Activated CD4-positive, alpha-beta T cell treated with anti-CD3 and anti-CD28 coated beads, Interleukin-2, amount 10 ng/mL, durations not matched to agents 24 days and 14 days (primary cell): ENCODE measurements at regions not wholly inside any gene's neighbourhood (a gene's known extent, or its start where the extent isn't known, plus 50 kb on each side); places are given as distances from the start of the nearest gene placed in this dataset.

Experiments used
- DNase-seq: peaks from one replicate; pipeline ENCODE4 v3.0.0; 2022
- H3K27ac Mint-ChIP-seq: one replicate; pipeline ENCODE4 v1.8.0; 2022; ENCODE audit warnings: mild to moderate bottlenecking, mixed read lengths
- H3K27me3 Mint-ChIP-seq: one replicate; pipeline ENCODE4 v1.8.0; 2022; ENCODE audit warnings: mixed read lengths
- H3K36me3 Mint-ChIP-seq: one replicate; pipeline ENCODE4 v1.8.0; 2022; ENCODE audit warnings: low read depth, mild to moderate bottlenecking, mixed read lengths
- H3K4me1 Mint-ChIP-seq: one replicate; pipeline ENCODE4 v1.8.0; 2021; ENCODE audit warnings: mixed read lengths
- H3K4me3 Mint-ChIP-seq: one replicate; pipeline ENCODE4 v1.8.0; 2022; ENCODE audit warnings: mild to moderate bottlenecking, moderate library complexity, mixed read lengths
- H3K9me3 Mint-ChIP-seq: one replicate; pipeline ENCODE4 v1.8.0; 2021; ENCODE audit warnings: mixed read lengths
- intact Hi-C: fragments of 100-400 bp; cut with micrococcal nuclease; formaldehyde crosslinking; loops from one replicate; pipeline ENCODE4 v1.15.1; 2023

- H3K36me3 Mint-ChIP-seq = no peaks in the 10 kb centered on the region
- no peak overlapping the region for H3K4me3 Mint-ChIP-seq
- DNase-seq = no peak
- peaks cover 2% of the 10 kb centered on the region for H3K4me1 Mint-ChIP-seq
- intact Hi-C loops = no loop called here
- H3K27ac Mint-ChIP-seq = no peak overlapping the region
- H3K27me3 Mint-ChIP-seq = peaks cover 38% of the 10 kb centered on the region
- H3K9me3 Mint-ChIP-seq = no peaks in the 10 kb centered on the region
Observed at GRCh38 chr3:193787496-193787870, 194.5 kb downstream of the OPA1 start.

- H3K36me3 Mint-ChIP-seq = no peaks in the 10 kb centered on the region
- H3K4me1 Mint-ChIP-seq = peaks cover 2% of the 10 kb centered on the region
- intact Hi-C loops = no loop called here
- no peaks in the 10 kb centered on the region for H3K9me3 Mint-ChIP-seq
- DNase-seq = peak; percentile 69
- no peak overlapping the region for H3K4me3 Mint-ChIP-seq
- peaks cover 38% of the 10 kb centered on the region for H3K27me3 Mint-ChIP-seq
- H3K27ac Mint-ChIP-seq = no peak overlapping the region
Observed at GRCh38 chr3:193788189-193788991, 195.4 kb downstream of the OPA1 start.

- H3K27ac Mint-ChIP-seq = no peak overlapping the region
- H3K9me3 Mint-ChIP-seq = no peaks in the 10 kb centered on the region
- H3K36me3 Mint-ChIP-seq = no peaks in the 10 kb centered on the region
- peaks cover 41% of the 10 kb centered on the region for H3K27me3 Mint-ChIP-seq
- H3K4me1 Mint-ChIP-seq = peaks cover 2% of the 10 kb centered on the region
- intact Hi-C loops = no loop called here
- H3K4me3 Mint-ChIP-seq = no peak overlapping the region
- no peak for DNase-seq
Observed at GRCh38 chr3:193789455-193789854, 196.4 kb downstream of the OPA1 start.

GRCh38 chr3:193790086-193790990 is 197.3 kb downstream of the OPA1 start:
- H3K4me1 Mint-ChIP-seq = peaks cover 2% of the 10 kb centered on the region
- intact Hi-C loops = no loop called here
- H3K36me3 Mint-ChIP-seq = no peaks in the 10 kb centered on the region
- no peak overlapping the region for H3K27ac Mint-ChIP-seq
- H3K4me3 Mint-ChIP-seq = no peak overlapping the region
- no peaks in the 10 kb centered on the region for H3K9me3 Mint-ChIP-seq
- DNase-seq = no peak
- H3K27me3 Mint-ChIP-seq = peaks cover 41% of the 10 kb centered on the region

DNA sequence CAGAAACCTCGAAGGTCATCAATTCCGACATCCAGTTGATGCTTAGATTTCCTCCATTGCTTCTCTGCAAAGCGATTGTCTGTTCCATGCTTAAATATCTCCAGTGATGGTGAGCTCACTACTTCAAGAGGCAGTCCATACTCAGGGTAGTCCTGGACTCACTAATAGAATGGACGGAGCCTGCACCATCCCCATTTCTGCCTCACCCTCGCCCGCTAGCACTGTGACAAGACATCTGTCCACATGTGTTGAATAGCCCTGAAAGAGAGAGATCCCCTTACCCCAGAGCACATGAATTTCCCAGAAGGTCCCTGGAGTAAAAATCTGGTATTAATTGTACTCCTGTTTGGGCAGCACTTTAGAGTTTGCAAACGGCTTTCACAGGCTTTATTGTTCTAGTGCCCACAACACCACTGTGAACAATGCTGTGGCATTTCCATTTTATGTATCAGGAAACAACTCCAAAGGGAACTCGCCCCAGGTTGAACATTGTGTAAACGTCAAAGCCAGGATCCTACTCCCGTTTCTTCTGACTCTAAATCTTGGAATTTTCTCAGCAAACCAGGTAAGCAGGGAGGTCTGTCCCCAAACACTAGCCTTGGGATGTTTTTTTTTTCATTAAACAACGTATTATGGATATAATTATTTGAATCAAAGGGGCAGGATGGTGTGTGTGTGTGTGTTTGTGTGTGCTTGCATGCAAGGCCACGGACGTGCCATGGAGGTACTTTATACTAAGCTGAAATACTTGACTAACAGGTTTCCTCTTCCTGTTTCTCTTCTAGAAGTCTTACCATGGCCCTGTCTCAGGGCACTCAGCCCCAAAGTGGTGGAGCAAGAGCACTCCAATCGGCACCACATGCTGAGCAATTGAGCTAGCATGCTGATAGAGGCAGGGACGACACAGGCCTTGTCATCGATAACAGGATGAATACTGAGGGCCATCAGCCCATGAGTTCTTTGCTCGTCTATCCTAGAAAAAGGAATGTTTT is 198.3 kb downstream of the OPA1 start:
- intact Hi-C loops = no loop called here
- no peak for DNase-seq
- Mint-ChIP-seq H3K27ac (no peak overlapping the region), H3K4me3 (no peak overlapping the region), H3K9me3 (no peaks in the 10 kb centered on the region), H3K4me1 (peaks cover 2% of the 10 kb centered on the region), H3K36me3 (no peaks in the 10 kb centered on the region), H3K27me3 (peaks cover 47% of the 10 kb centered on the region)

DNA sequence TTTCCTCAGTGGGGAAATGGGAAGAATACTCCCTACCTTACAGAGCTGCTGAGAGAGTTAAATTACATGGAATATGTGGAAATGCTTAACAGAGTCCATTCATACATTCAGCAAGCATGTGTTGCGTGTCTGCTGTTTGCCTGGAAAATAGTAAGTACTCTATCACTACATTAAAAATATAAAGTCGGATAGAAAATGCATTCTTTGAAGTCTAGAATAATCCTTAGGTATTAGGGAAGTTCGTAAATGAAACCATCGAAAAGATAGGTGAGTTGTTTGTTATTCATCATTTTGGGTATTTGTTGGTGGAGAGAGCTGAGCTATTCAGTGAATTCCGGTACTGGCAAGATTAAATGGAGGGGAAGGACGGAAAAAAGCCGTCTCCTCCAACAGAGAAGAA is 200.1 kb downstream of the OPA1 start:
- intact Hi-C loops = no loop called here
- Mint-ChIP-seq H3K4me1 (peaks cover 2% of the 10 kb centered on the region), H3K4me3 (no peak overlapping the region), H3K27me3 (peaks cover 38% of the 10 kb centered on the region), H3K36me3 (no peaks in the 10 kb centered on the region), H3K27ac (no peak overlapping the region), H3K9me3 (no peaks in the 10 kb centered on the region)
- no peak for DNase-seq

GRCh38 chr3:193794002-193794881 is 201.2 kb downstream of the OPA1 start:
- Mint-ChIP-seq H3K27me3 (peaks cover 36% of the 10 kb centered on the region), H3K36me3 (no peaks in the 10 kb centered on the region), H3K4me3 (no peak overlapping the region), H3K4me1 (no peaks in the 10 kb centered on the region), H3K27ac (no peak overlapping the region), H3K9me3 (no peaks in the 10 kb centered on the region)
- no peak for DNase-seq
- intact Hi-C loops = no loop called here

DNA sequence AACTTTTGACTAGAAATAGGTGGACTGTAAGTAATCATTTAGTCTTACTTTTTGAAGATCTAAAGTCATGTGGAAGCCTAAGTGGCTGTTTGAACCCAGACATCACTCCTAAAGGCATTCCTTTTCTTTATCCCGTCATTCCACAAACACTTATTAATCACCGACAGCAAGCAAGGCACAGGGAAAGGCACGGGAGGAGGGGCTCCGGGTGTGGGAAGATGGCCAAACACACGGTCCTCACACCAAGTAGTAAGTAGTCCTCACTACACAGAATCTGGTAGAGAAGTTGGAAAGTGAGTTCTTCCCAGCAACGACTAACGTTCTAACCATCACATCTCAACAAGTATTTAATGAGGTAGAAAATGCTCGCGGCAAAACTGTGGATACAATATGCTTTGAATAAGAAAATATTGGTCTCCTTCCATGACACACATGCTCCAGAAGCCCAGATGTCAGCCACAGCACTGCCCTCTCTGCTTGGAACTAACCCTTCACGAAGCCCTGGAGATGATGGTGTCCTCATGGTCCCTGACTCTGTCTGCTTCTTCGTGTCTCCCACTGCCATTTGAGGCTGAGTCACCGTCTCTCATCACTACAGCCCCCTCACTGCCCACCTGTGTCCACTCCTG is 202.2 kb downstream of the OPA1 start:
- Mint-ChIP-seq H3K27me3 (peaks cover 37% of the 10 kb centered on the region), H3K4me3 (no peak overlapping the region), H3K4me1 (no peaks in the 10 kb centered on the region), H3K9me3 (no peaks in the 10 kb centered on the region), H3K27ac (no peak overlapping the region), H3K36me3 (no peaks in the 10 kb centered on the region)
- intact Hi-C loops = no loop called here
- DNase-seq = no peak

- Mint-ChIP-seq H3K9me3 (no peaks in the 10 kb centered on the region), H3K36me3 (no peaks in the 10 kb centered on the region), H3K27me3 (peaks cover 35% of the 10 kb centered on the region), H3K4me1 (no peaks in the 10 kb centered on the region), H3K4me3 (no peak overlapping the region), H3K27ac (no peak overlapping the region)
- DNase-seq = no peak
- intact Hi-C loops = no loop called here
Observed at GRCh38 chr3:193796089-193796488, 203.1 kb downstream of the OPA1 start.

DNA sequence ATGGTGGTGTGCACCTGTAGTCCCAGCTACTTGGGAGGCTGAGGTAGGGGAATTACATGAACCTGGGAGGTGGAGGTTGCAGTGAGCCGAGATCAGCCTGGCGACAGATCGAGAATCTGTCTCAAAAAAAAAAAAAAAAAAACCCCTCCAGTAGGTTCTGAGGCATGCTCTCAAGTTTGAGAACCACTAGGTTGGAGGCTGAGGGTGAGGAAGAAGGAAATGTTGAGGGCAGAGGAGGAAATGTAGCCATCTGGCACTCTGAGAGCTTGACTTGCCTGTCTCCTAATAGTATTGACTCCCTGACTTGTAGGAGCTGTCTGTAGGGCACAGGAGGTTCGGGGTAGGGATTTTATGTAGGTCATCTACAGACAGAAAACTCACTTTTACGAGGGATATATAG is 204.6 kb downstream of the OPA1 start:
- intact Hi-C loops = no loop called here
- no peaks in the 10 kb centered on the region for H3K36me3 Mint-ChIP-seq

DNA sequence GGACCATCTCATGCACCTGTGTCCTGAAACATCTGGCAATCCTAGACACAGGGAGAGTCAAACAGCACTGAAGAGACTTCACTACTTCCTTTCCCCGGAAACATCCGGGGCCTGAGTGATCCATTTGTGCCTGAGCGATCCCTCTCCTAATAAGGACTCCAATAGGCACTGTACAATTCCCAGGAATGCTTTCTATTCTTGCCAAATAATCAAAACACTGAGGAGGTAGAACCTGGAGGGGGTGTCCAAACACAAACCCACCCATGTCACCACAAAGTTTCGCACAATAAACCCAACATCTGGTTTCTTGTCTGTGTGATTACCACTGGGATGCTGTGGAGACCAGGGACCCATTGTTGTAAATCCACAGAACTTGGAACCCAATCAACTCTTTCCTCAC is 205.0 kb downstream of the OPA1 start:
- Mint-ChIP-seq H3K27ac (no peak overlapping the region), H3K4me3 (no peak overlapping the region), H3K36me3 (no peaks in the 10 kb centered on the region), H3K4me1 (no peaks in the 10 kb centered on the region), H3K27me3 (peaks cover 36% of the 10 kb centered on the region), H3K9me3 (no peaks in the 10 kb centered on the region)
- DNase-seq = no peak
- intact Hi-C loops = no loop called here

More for the DNA sequence above, 204.6 kb downstream of the OPA1 start:
- no peak overlapping the region for H3K27ac Mint-ChIP-seq
- no peak for DNase-seq
- H3K27me3 Mint-ChIP-seq = peaks cover 36% of the 10 kb centered on the region
- H3K4me3 Mint-ChIP-seq = no peak overlapping the region
- H3K4me1 Mint-ChIP-seq = no peaks in the 10 kb centered on the region
- no peaks in the 10 kb centered on the region for H3K9me3 Mint-ChIP-seq

DNA sequence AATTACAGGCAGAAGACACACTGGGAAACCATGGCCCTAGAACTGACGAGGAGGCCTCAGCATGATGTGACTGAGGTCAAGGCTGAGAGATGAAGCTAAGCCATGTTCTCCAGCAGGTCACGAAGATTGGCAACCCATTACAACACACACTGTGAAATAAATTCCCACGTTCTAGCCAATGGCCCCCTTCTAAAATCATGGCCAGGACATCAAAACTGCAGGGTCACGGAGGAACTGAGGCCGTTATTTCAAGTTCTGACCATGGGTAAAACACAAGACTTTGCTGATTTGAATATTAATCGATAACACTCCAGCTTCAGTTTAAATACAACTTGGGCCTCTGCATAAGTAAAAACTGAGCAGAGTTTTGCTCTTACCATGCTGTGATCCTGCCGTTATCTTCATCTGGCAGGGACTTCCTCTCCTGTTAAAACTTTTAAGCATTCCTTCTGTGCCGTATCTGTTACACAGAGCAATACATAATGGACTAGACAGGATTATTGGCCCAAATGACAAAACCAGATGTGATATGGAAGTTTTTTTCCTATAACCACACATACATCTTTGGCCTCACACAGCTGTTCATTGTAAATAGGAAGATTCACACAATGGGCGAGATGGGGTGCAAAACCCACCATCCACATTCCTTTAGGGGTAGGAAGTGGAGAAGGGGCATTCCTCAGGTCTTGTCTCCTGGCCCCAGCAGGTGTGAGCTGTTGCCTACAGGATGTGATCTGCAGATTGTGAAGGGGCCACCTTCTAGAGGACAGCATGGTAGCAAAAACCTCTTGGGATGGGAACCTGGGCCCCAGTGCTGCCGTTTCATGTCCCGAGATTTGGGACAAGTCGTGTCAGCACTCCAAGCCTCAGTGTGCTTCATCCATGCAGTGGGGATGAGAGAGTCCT is 207.4 kb downstream of the OPA1 start:
- intact Hi-C loops = no loop called here
- H3K9me3 Mint-ChIP-seq = no peaks in the 10 kb centered on the region
- H3K36me3 Mint-ChIP-seq = no peaks in the 10 kb centered on the region
- no peak overlapping the region for H3K27ac Mint-ChIP-seq
- H3K4me3 Mint-ChIP-seq = no peak overlapping the region
- H3K27me3 Mint-ChIP-seq = peaks cover 22% of the 10 kb centered on the region
- no peak for DNase-seq
- no peaks in the 10 kb centered on the region for H3K4me1 Mint-ChIP-seq
